ENCODE measurements at regions not wholly inside any gene's neighbourhood (a gene's known extent, or its start where the extent isn't known, plus 50 kb on each side); places are given as distances from the start of the nearest gene placed in this dataset.

- TF ChIP-seq, protein P1, sequence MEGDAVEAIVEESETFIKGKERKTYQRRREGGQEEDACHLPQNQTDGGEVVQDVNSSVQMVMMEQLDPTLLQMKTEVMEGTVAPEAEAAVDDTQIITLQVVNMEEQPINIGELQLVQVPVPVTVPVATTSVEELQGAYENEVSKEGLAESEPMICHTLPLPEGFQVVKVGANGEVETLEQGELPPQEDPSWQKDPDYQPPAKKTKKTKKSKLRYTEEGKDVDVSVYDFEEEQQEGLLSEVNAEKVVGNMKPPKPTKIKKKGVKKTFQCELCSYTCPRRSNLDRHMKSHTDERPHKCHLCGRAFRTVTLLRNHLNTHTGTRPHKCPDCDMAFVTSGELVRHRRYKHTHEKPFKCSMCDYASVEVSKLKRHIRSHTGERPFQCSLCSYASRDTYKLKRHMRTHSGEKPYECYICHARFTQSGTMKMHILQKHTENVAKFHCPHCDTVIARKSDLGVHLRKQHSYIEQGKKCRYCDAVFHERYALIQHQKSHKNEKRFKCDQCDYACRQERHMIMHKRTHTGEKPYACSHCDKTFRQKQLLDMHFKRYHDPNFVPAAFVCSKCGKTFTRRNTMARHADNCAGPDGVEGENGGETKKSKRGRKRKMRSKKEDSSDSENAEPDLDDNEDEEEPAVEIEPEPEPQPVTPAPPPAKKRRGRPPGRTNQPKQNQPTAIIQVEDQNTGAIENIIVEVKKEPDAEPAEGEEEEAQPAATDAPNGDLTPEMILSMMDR (IDR thresholded peaks at IDR 0.05), result no peak
- no peak for TF ChIP-seq POLR2A (IDR thresholded peaks at IDR 0.05)
Observed at GRCh38 chr1:163684785-163685184, 363.0 kb downstream of the NUF2 start.

All from right lobe of liver (tissue), 4 donors.